H9 (cell line): ENCODE measurements at regions not wholly inside any gene's neighbourhood (a gene's known extent, or its start where the extent isn't known, plus 50 kb on each side); places are given as distances from the start of the nearest gene placed in this dataset.

Experiments used
- DNase-seq: peaks from one replicate; pipeline ENCODE4 v3.0.0-alpha.2; 2017
- H2AFZ ChIP-seq: one replicate; pipeline ENCODE4 v1.6.1; 2013; ENCODE audit warnings: mild to moderate bottlenecking, low read length, control low read depth, moderate library complexity
- H2AK5ac ChIP-seq: 2 replicates; pipeline ENCODE4 v1.6.1; 2013; ENCODE audit warnings: low read length, control low read depth, mixed read lengths; ENCODE audit not compliant: insufficient read length
- H2BK120ac ChIP-seq: one replicate; pipeline ENCODE4 v1.6.1; 2013; ENCODE audit warnings: low read depth, mild to moderate bottlenecking, low read length, control low read depth, inconsistent platforms; ENCODE audit not compliant: poor library complexity, severe bottlenecking
- H2BK12ac ChIP-seq: 2 replicates; pipeline ENCODE4 v1.6.1; 2013; ENCODE audit warnings: low read length, control low read depth, mixed read lengths, low read depth; ENCODE audit not compliant: insufficient read length
- H2BK15ac ChIP-seq: 2 replicates; pipeline ENCODE4 v1.6.1; 2013; ENCODE audit warnings: low read depth, low read length, control low read depth
- H2BK20ac ChIP-seq: one replicate; pipeline ENCODE4 v1.6.1; 2013; ENCODE audit warnings: low read depth, mild to moderate bottlenecking, low read length, control low read depth, inconsistent platforms; ENCODE audit not compliant: poor library complexity, severe bottlenecking
- H2BK5ac ChIP-seq: 2 replicates; pipeline ENCODE4 v1.6.1; 2013; ENCODE audit warnings: low read length, control low read depth, mixed read lengths; ENCODE audit not compliant: insufficient read length
- H3K14ac ChIP-seq: 2 replicates; pipeline ENCODE4 v1.6.1; 2013; ENCODE audit warnings: low read length, control low read depth; ENCODE audit not compliant: insufficient read depth
- H3K18ac ChIP-seq: 2 replicates; pipeline ENCODE4 v1.6.1; 2013; ENCODE audit warnings: low read depth, mild to moderate bottlenecking, mixed read lengths, low read length, control low read depth; ENCODE audit not compliant: insufficient read length
- H3K23ac ChIP-seq: 2 replicates; pipeline ENCODE4 v1.6.1; 2013; ENCODE audit warnings: low read length, control low read depth, mixed read lengths, low read depth; ENCODE audit not compliant: insufficient read length
- H3K23me2 ChIP-seq: 2 replicates; pipeline ENCODE4 v1.6.1; 2013; ENCODE audit warnings: low read depth, mild to moderate bottlenecking, mixed read lengths, low read length, control low read depth; ENCODE audit not compliant: insufficient read length, poor library complexity, severe bottlenecking
- H3K27ac ChIP-seq: 2 replicates; pipeline ENCODE4 v1.5.1; 2013; ENCODE audit warnings: low read length, control low read depth, mixed read lengths, low read depth; ENCODE audit not compliant: insufficient read length
- H3K27me3 ChIP-seq: 2 replicates; pipeline ENCODE4 v1.6.1; 2013; ENCODE audit warnings: low read length, control low read depth, inconsistent platforms; ENCODE audit not compliant: insufficient read depth
- H3K4ac ChIP-seq: 2 replicates; pipeline ENCODE4 v1.6.1; 2013; ENCODE audit warnings: low read depth, mild to moderate bottlenecking, control low read depth, inconsistent platforms, low read length, moderate library complexity
- H3K4me1 ChIP-seq: 2 replicates; pipeline ENCODE4 v1.6.1; 2013; ENCODE audit warnings: low read length, control low read depth, inconsistent platforms; ENCODE audit not compliant: insufficient read depth
- H3K4me2 ChIP-seq: 2 replicates; pipeline ENCODE4 v1.6.1; 2013; ENCODE audit warnings: low read length, control low read depth, mixed read lengths; ENCODE audit not compliant: insufficient read length, insufficient read depth
- H3K56ac ChIP-seq: 2 replicates; pipeline ENCODE4 v1.6.1; 2013; ENCODE audit warnings: low read depth, mild to moderate bottlenecking, mixed read lengths, low read length, control low read depth; ENCODE audit not compliant: insufficient read length
- H3K79me1 ChIP-seq: 2 replicates; pipeline ENCODE4 v1.6.1; 2013; ENCODE audit warnings: low read depth, mild to moderate bottlenecking, moderate library complexity, low read length, control low read depth, inconsistent platforms; ENCODE audit not compliant: insufficient read depth, poor library complexity, severe bottlenecking
- H3K79me2 ChIP-seq: 2 replicates; pipeline ENCODE4 v1.6.1; 2013; ENCODE audit warnings: low read length, control low read depth, inconsistent platforms; ENCODE audit not compliant: insufficient read depth
- H3K9ac ChIP-seq: 2 replicates; pipeline ENCODE4 v1.6.1; 2013; ENCODE audit warnings: low read length, control low read depth, mixed read lengths; ENCODE audit not compliant: insufficient read length; ENCODE audit errors: extremely low read depth
- H3K9me3 ChIP-seq: one replicate; pipeline ENCODE4 v1.6.1; 2013; ENCODE audit warnings: low read depth, low read length, inconsistent platforms; ENCODE audit not compliant: control insufficient read depth
- H3T11ph ChIP-seq: one replicate; pipeline ENCODE4 v1.6.1; 2013; ENCODE audit warnings: mild to moderate bottlenecking, low read length, control low read depth, inconsistent platforms
- H4K20me1 ChIP-seq: one replicate; pipeline ENCODE4 v1.6.1; 2013; ENCODE audit not compliant: control insufficient read depth, insufficient read length, insufficient read depth
- H4K5ac ChIP-seq: 2 replicates; pipeline ENCODE4 v1.6.1; 2013; ENCODE audit warnings: low read depth, mild to moderate bottlenecking, mixed read lengths, low read length, control low read depth; ENCODE audit not compliant: insufficient read length
- H4K8ac ChIP-seq: replicated peaks from 2 replicates; pipeline ENCODE4 v1.6.1; 2013; ENCODE audit warnings: low read length, control low read depth, mixed read lengths, low read depth; ENCODE audit not compliant: insufficient read length
- H4K91ac ChIP-seq: 2 replicates; pipeline ENCODE4 v1.6.1; 2013; ENCODE audit warnings: low read depth, mild to moderate bottlenecking, moderate library complexity, mixed read lengths, low read length, control low read depth; ENCODE audit not compliant: insufficient read length
- H3K27ac Mint-ChIP-seq, 3 experiments: 2 replicates in 2 of 3; 3 replicates in 1 of 3; pipeline ENCODE4 v1.8.0; 2020 to 2021; ENCODE audit warnings: mixed read lengths in 3 of 3, mild to moderate bottlenecking in 1 of 3, moderate library complexity in 1 of 3
- H3K27me3 Mint-ChIP-seq: 2 replicates; pipeline ENCODE4 v1.8.0; 2021; ENCODE audit warnings: low read depth, mild to moderate bottlenecking, moderate library complexity, mixed read lengths
- H3K36me3 Mint-ChIP-seq, 3 experiments: 2 replicates in 2 of 3; 3 replicates in 1 of 3; pipeline ENCODE4 v1.8.0; 2020 to 2021; ENCODE audit warnings: low read depth in 3 of 3, mixed read lengths in 3 of 3; ENCODE audit not compliant: insufficient read depth in 1 of 3
- H3K4me1 Mint-ChIP-seq, 2 experiments: 2 replicates each; pipeline ENCODE4 v1.8.0; 2020; ENCODE audit warnings: mixed read lengths in 2 of 2
- H3K4me3 Mint-ChIP-seq, 2 experiments: 2 replicates in 1 of 2; 3 replicates in 1 of 2; pipeline ENCODE4 v1.8.0; 2020 to 2021; ENCODE audit warnings: mild to moderate bottlenecking in 2 of 2, mixed read lengths in 2 of 2, moderate library complexity in 1 of 2
- H3K9me3 Mint-ChIP-seq, 2 experiments: 2 replicates in 1 of 2; 3 replicates in 1 of 2; pipeline ENCODE4 v1.8.0; 2020; ENCODE audit warnings: mild to moderate bottlenecking in 2 of 2, mixed read lengths in 2 of 2, moderate library complexity in 1 of 2
- CTCF ChIP-seq: fragments of 200-600 bp; sonication (generic); conservative IDR thresholded peaks from 3 replicates; pipeline ENCODE4 v1.8.0; 2021; ENCODE audit warnings: antibody characterized with exemption, mild to moderate bottlenecking
- WGBS: extraction: QIAGEN DNeasy Blood & Tissue Kit; methylation state at CpG from one replicate; pipeline ENCODE4 v1.1.7; 2013; ENCODE audit warnings: missing lambda C conversion rate, low lambda C conversion rate, mixed read lengths; ENCODE audit not compliant: insufficient read length; ENCODE audit errors: extremely low coverage; 5-methylcytosine and 5-hydroxymethylcytosine counted together

DNA sequence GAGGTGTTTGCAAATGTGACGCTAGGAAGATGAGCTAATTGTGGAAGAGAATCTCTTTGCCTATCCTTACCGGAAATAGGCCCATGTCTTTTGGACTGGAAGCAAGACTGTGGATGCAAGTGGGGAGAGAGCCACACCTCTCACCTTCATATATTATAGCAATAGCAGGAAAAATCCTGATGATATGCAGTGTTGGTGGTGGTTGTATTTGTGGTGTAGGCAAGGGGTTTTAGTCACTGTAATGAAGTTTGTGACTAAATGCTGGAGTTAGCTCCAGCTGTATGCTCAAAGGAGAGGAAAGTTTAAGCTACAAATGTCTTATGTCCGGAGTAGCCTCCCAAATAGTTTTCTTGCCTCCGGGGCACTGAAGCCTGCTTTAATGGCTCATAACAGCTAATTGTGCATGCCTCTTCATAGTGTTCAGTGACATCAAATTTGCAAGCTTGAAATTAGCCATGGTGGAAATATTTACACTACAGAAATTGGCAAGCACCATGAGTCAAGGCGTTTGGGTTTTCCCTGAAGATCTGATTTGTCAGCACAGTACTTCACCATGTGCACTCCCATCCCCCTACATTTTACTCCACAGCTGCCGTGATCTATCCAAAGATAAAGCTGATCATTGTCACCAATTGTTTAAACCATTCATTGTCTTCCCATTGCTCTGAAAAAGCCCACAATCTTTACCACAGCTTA, 102.6 kb upstream of the ZNF644 start:
- no peaks in the 10 kb centered on the region for H3K9me3 ChIP-seq
- no peak overlapping the region for H3K4me3 Mint-ChIP-seq
- H3K56ac ChIP-seq: no peak overlapping the region
- H2BK120ac ChIP-seq: no peak overlapping the region
- no peak overlapping the region for H2AK5ac ChIP-seq
- no peak overlapping the region for H2AFZ ChIP-seq
- no peak overlapping the region for H2BK5ac ChIP-seq
- H3K4me1 ChIP-seq: peaks cover 25% of the 10 kb centered on the region
- TF ChIP-seq CTCF: no peak
- H3K9me3 Mint-ChIP-seq: no peaks in the 10 kb centered on the region
- H3K14ac ChIP-seq: no peak overlapping the region
- peaks cover 54 to 59% of the 10 kb centered on the region in 2 experiments for H3K4me1 Mint-ChIP-seq
- H4K5ac ChIP-seq: no peak overlapping the region
- H2BK15ac ChIP-seq: no peak overlapping the region
- H3K79me2 ChIP-seq: no peaks in the 10 kb centered on the region
- no peaks in the 10 kb centered on the region; a peak in 1 of 7 replicates for H3K36me3 Mint-ChIP-seq
- no peaks in the 10 kb centered on the region for H3K27me3 ChIP-seq
- H3K23ac ChIP-seq: no peak overlapping the region
- no peak overlapping the region for H3K9ac ChIP-seq
- no peak overlapping the region for H4K8ac ChIP-seq
- WGBS: no CpG with 5 or more reads among the region's 6 CpGs
- peak overlapping the region; percentile 79 for H3K27ac ChIP-seq
- no peak overlapping the region for H3K18ac ChIP-seq
- H3K27me3 Mint-ChIP-seq: no peaks in the 10 kb centered on the region
- H3K4ac ChIP-seq: no peak overlapping the region
- H2BK20ac ChIP-seq: no peak overlapping the region
- peak overlapping the region; percentile 78 to 97 (median 92) for H3K27ac Mint-ChIP-seq
- no peak overlapping the region for H4K91ac ChIP-seq
- no peak for DNase-seq
- no peak overlapping the region for H3K4me2 ChIP-seq
- no peak overlapping the region for H3T11ph ChIP-seq
- H2BK12ac ChIP-seq: no peak overlapping the region
- H4K20me1 ChIP-seq: no peaks in the 10 kb centered on the region
- no peaks in the 10 kb centered on the region for H3K23me2 ChIP-seq
- H3K79me1 ChIP-seq: no peaks in the 10 kb centered on the region
